Sigmoid colon (tissue), 4 donors: ENCODE measurements at regions not wholly inside any gene's neighbourhood (a gene's known extent, or its start where the extent isn't known, plus 50 kb on each side); places are given as distances from the start of the nearest gene placed in this dataset.

Experiments used
- CTCF ChIP-seq, 4 experiments: fragments of 450-650 bp in 3 of 4; fragments of 200-600 bp in 1 of 4; IDR thresholded peaks; one replicate each; pipeline ENCODE4 v1.5.1; 2016 to 2019; ENCODE audit warnings: antibody characterized with exemption in 4 of 4, mild to moderate bottlenecking in 3 of 4, moderate library complexity in 2 of 4
- EP300 ChIP-seq, 4 donors: sonication (generic); formaldehyde crosslinking; IDR thresholded peaks; one replicate each; pipeline ENCODE4 v1.6.1; 2017; ENCODE audit warnings: antibody characterized with exemption in 4 of 4
- POLR2A ChIP-seq, 2 donors: fragments of 450-650 bp; IDR thresholded peaks; one replicate each; pipeline ENCODE4 v1.6.1; 2016; ENCODE audit warnings: antibody characterized with exemption in 2 of 2, mild to moderate bottlenecking in 2 of 2, moderate library complexity in 2 of 2

- TF ChIP-seq POLR2A (IDR thresholded peaks at IDR 0.05) (no peak), CTCF (IDR thresholded peaks at IDR 0.05) (no peak), EP300 (IDR thresholded peaks at IDR 0.05) (no peak)
Measured at GRCh38 chr13:74305876-74306275, 171.7 kb upstream of the KLF12 start.
